Upper lobe of left lung (tissue), 6 donors: ENCODE measurements at regions not wholly inside any gene's neighbourhood (a gene's known extent, or its start where the extent isn't known, plus 50 kb on each side); places are given as distances from the start of the nearest gene placed in this dataset.
A peak's percentile ranks its signal among the peaks of the same experiment; 100 is the strongest.

Source experiments
- ATAC-seq, 2 donors: fragments of 200-7000 bp; cut with Tn5 transposase; one replicate each; pipeline ENCODE4 v1.9.1; 2022; ENCODE audit warnings: mild to moderate bottlenecking in 2 of 2, moderate library complexity in 2 of 2; ENCODE audit not compliant: low FRiP score in 2 of 2
- DNase-seq, 2 donors: peaks; one replicate each; pipeline ENCODE4 v3.0.0-alpha.2; 2019 to 2020
- H3K27ac ChIP-seq, 4 donors: fragments of 200-600 bp; sonication (generic); one replicate each; pipeline ENCODE4 v1.5.1; 2016 to 2019
- H3K27me3 ChIP-seq, 4 donors: fragments of 200-600 bp; sonication (generic); one replicate each; pipeline ENCODE4 v1.5.1; 2017 to 2019
- H3K36me3 ChIP-seq, 4 donors: fragments of 200-600 bp; sonication (generic); one replicate each; pipeline ENCODE4 v1.5.1; 2016 to 2019
- H3K4me1 ChIP-seq, 4 donors: fragments of 200-600 bp; sonication (generic); one replicate each; pipeline ENCODE4 v1.5.1; 2018 to 2019
- H3K4me3 ChIP-seq, 4 donors: fragments of 200-600 bp; sonication (generic); one replicate each; pipeline ENCODE4 v1.5.1; 2017 to 2019; ENCODE audit warnings: mild to moderate bottlenecking in 2 of 4, moderate library complexity in 1 of 4
- H3K9me3 ChIP-seq, 4 donors: fragments of 200-600 bp; sonication (generic); one replicate each; pipeline ENCODE4 v1.5.1; 2018 to 2019
- CTCF ChIP-seq, 6 experiments: fragments of 450-650 bp in 4 of 6; fragments of 200-600 bp in 2 of 6; sonication (generic) in 2 of 6; IDR thresholded peaks; one replicate each; pipeline ENCODE4 v1.5.1; 2016 to 2019; ENCODE audit warnings: antibody characterized with exemption in 6 of 6
- EP300 ChIP-seq, 4 donors: sonication (generic); formaldehyde crosslinking; IDR thresholded peaks; one replicate each; pipeline ENCODE4 v1.5.1; 2017; ENCODE audit warnings: antibody characterized with exemption in 4 of 4, control low read depth in 2 of 4
- POLR2A ChIP-seq, 4 donors: fragments of 450-650 bp; IDR thresholded peaks; one replicate each; pipeline ENCODE4 v1.5.1; 2016 to 2017; ENCODE audit warnings: antibody characterized with exemption in 4 of 4, mild to moderate bottlenecking in 2 of 4
- POLR2AphosphoS5 ChIP-seq, 2 donors: sonication (generic); formaldehyde crosslinking; IDR thresholded peaks; one replicate each; pipeline ENCODE4 v1.5.1; 2017; ENCODE audit warnings: antibody characterized with exemption in 2 of 2
- WGBS, 2 donors: methylation state at CpG; one replicate each; pipeline ENCODE4 v1.1.5; 2017 to 2018; 5-methylcytosine and 5-hydroxymethylcytosine counted together
- donor health status: DM: no; HTN: no; CAD: no; lungs with moderate emphysema.
- donor health status: DM: no; HTN: yes; CAD: no; lungs with severe emphysema.

- peak in 1 of 2 donors; percentile 12 for DNase-seq
- WGBS, 2 donors = 83 to 93% methylated on average over 3 to 9 of the region's 9 CpGs
These were observed 67.9 kb upstream of the TAF1B start for GRCh38 chr2:9775351-9775750.

GRCh38 chr2:9775999-9776712 is 67.1 kb upstream of the TAF1B start:
- H3K36me3 ChIP-seq = no peaks in the 10 kb centered on the region
- WGBS, 2 donors = 89 to 93% methylated on average over 4 to 9 of the region's 9 CpGs
- TF ChIP-seq POLR2AphosphoS5 (IDR thresholded peaks at IDR 0.05) (no peak), EP300 (IDR thresholded peaks at IDR 0.05) (no peak), POLR2A (IDR thresholded peaks at IDR 0.05) (no peak), CTCF (IDR thresholded peaks at IDR 0.05) (no peak)
- no peak for DNase-seq
- no peak overlapping the region for H3K4me3 ChIP-seq
- no peak overlapping the region for H3K27ac ChIP-seq
- H3K27me3 ChIP-seq = no peaks in the 10 kb centered on the region
- peaks cover 4 to 15% (median 9%) of the 10 kb centered on the region in 4 donors for H3K4me1 ChIP-seq
- H3K9me3 ChIP-seq = no peaks in the 10 kb centered on the region
- ATAC-seq = no peak

More at GRCh38 chr2:9775351-9775750, 67.9 kb upstream of the TAF1B start:
- H3K4me1 ChIP-seq = peaks cover 7 to 22% (median 15%) of the 10 kb centered on the region in 4 donors
- H3K36me3 ChIP-seq = no peaks in the 10 kb centered on the region
- H3K27ac ChIP-seq = no peak overlapping the region
- H3K9me3 ChIP-seq = no peaks in the 10 kb centered on the region
- TF ChIP-seq POLR2AphosphoS5 (IDR thresholded peaks at IDR 0.05) = no peak
- TF ChIP-seq CTCF (IDR thresholded peaks at IDR 0.05) = no peak
- TF ChIP-seq EP300 (IDR thresholded peaks at IDR 0.05) = no peak
- TF ChIP-seq POLR2A (IDR thresholded peaks at IDR 0.05) = no peak
- H3K4me3 ChIP-seq = no peak overlapping the region
- ATAC-seq = no peak
- H3K27me3 ChIP-seq = no peaks in the 10 kb centered on the region

GRCh38 chr2:9777081-9777480 is 66.2 kb upstream of the TAF1B start:
- Histone ChIP-seq H3K27ac (no peak overlapping the region), H3K4me3 (no peak overlapping the region), H3K36me3 (no peaks in the 10 kb centered on the region), H3K27me3 (no peaks in the 10 kb centered on the region), H3K9me3 (no peaks in the 10 kb centered on the region), H3K4me1 (peaks cover under 1 to 9% (median 6%) of the 10 kb centered on the region in 4 donors)
- TF ChIP-seq POLR2A (IDR thresholded peaks at IDR 0.05) (no peak), POLR2AphosphoS5 (IDR thresholded peaks at IDR 0.05) (no peak), CTCF (IDR thresholded peaks at IDR 0.05) (no peak), EP300 (IDR thresholded peaks at IDR 0.05) (no peak)
- ATAC-seq (no peak), DNase-seq (no peak)
- 94 to 97% methylated on average over 5 to 6 of the region's 6 CpGs for WGBS, 2 donors

GRCh38 chr2:9778012-9778411 is 65.3 kb upstream of the TAF1B start:
- H3K27ac ChIP-seq = no peak overlapping the region
- H3K9me3 ChIP-seq = no peaks in the 10 kb centered on the region
- H3K36me3 ChIP-seq = no peaks in the 10 kb centered on the region
- WGBS, 2 donors = 95 to 97% methylated on average over 4 to 8 of the region's 9 CpGs
- no peak overlapping the region for H3K4me3 ChIP-seq
- TF ChIP-seq EP300 (IDR thresholded peaks at IDR 0.05) = no peak
- TF ChIP-seq POLR2A (IDR thresholded peaks at IDR 0.05) = no peak
- no peak for TF ChIP-seq POLR2AphosphoS5 (IDR thresholded peaks at IDR 0.05)
- TF ChIP-seq CTCF (IDR thresholded peaks at IDR 0.05) = peak in 4 of 6 experiments; percentile 9 to 32 (median 18)
- no peak for DNase-seq
- peaks cover 0 to 12% (median 5%) of the 10 kb centered on the region in 4 donors for H3K4me1 ChIP-seq
- H3K27me3 ChIP-seq = no peaks in the 10 kb centered on the region
- ATAC-seq = peak; percentile 6 to 16
